ENCODE measurements at regions not wholly inside any gene's neighbourhood (a gene's known extent, or its start where the extent isn't known, plus 50 kb on each side); places are given as distances from the start of the nearest gene placed in this dataset.

GRCh38 chr12:115750340-115750739 lies 527.2 kb downstream of the MED13L start:
- TF ChIP-seq SREBF2 (CRISPR knock-in tag; IDR thresholded peaks at IDR 0.05) (no peak), ZNF668 (CRISPR knock-in tag; IDR thresholded peaks at IDR 0.05) (no peak), CTCF (IDR thresholded peaks at IDR 0.05 in 2 of 3, conservative IDR thresholded peaks at IDR 0.05 in 1 of 3; ENCODE audit: insufficient read depth in 2 of 3, low read depth in 1 of 3, low read length in 3 of 3) (no peak), NFE2L1 (tag; IDR thresholded peaks at IDR 0.05; ENCODE audit: borderline replicate concordance, low read depth) (no peak), HBP1 (CRISPR knock-in tag; IDR thresholded peaks at IDR 0.05) (no peak), ZNF274 (IDR thresholded peaks at IDR 0.05; ENCODE audit: borderline replicate concordance, low read depth, low read length) (no peak), PTBP1 (IDR thresholded peaks at IDR 0.05; ENCODE audit: low read depth, low read length) (no peak), TCF3 (CRISPR knock-in tag; IDR thresholded peaks at IDR 0.05) (no peak), MYNN (IDR thresholded peaks at IDR 0.05) (no peak), MYNN (CRISPR knock-in tag; IDR thresholded peaks at IDR 0.05) (no peak)
- TF ChIP-seq, protein P1, sequence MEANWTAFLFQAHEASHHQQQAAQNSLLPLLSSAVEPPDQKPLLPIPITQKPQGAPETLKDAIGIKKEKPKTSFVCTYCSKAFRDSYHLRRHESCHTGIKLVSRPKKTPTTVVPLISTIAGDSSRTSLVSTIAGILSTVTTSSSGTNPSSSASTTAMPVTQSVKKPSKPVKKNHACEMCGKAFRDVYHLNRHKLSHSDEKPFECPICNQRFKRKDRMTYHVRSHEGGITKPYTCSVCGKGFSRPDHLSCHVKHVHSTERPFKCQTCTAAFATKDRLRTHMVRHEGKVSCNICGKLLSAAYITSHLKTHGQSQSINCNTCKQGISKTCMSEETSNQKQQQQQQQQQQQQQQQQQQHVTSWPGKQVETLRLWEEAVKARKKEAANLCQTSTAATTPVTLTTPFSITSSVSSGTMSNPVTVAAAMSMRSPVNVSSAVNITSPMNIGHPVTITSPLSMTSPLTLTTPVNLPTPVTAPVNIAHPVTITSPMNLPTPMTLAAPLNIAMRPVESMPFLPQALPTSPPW (CRISPR knock-in tag; IDR thresholded peaks at IDR 0.05): no peak
- TF ChIP-seq, protein P2, sequence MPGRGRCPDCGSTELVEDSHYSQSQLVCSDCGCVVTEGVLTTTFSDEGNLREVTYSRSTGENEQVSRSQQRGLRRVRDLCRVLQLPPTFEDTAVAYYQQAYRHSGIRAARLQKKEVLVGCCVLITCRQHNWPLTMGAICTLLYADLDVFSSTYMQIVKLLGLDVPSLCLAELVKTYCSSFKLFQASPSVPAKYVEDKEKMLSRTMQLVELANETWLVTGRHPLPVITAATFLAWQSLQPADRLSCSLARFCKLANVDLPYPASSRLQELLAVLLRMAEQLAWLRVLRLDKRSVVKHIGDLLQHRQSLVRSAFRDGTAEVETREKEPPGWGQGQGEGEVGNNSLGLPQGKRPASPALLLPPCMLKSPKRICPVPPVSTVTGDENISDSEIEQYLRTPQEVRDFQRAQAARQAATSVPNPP (IDR thresholded peaks at IDR 0.05; ENCODE audit: borderline replicate concordance, insufficient read depth, insufficient read length): no peak

Measured in K562 (cell line).